Vagina (tissue), 2 donors: ENCODE measurements at regions not wholly inside any gene's neighbourhood (a gene's known extent, or its start where the extent isn't known, plus 50 kb on each side); places are given as distances from the start of the nearest gene placed in this dataset.

ENCODE experiments used
- DNase-seq, 2 donors: peaks; one replicate each; pipeline ENCODE4 v3.0.0-alpha.2; 2017; ENCODE audit errors: extremely low spot score in 2 of 2
- H3K27ac ChIP-seq: fragments of 200-600 bp; sonication (generic); one replicate; pipeline ENCODE4 v1.5.1; 2019
- H3K27me3 ChIP-seq: fragments of 200-600 bp; sonication (generic); one replicate; pipeline ENCODE4 v1.5.1; 2019
- H3K36me3 ChIP-seq, 2 donors: fragments of 200-600 bp; sonication (generic); one replicate each; pipeline ENCODE4 v1.5.1; 2017 to 2019
- H3K4me1 ChIP-seq: fragments of 200-600 bp; sonication (generic); one replicate; pipeline ENCODE4 v1.5.1; 2019
- H3K4me3 ChIP-seq, 2 donors: fragments of 200-600 bp; sonication (generic); 1 replicate in 1 of 2; 2 replicates in 1 of 2; pipeline ENCODE4 v1.5.1; 2016 to 2019
- H3K9me3 ChIP-seq: fragments of 200-600 bp; sonication (generic); one replicate; pipeline ENCODE4 v1.5.1; 2019
- POLR2A ChIP-seq, 2 donors: fragments of 450-650 bp; IDR thresholded peaks; one replicate each; pipeline ENCODE4 v1.6.1; 2017; ENCODE audit warnings: antibody characterized with exemption in 2 of 2, mild to moderate bottlenecking in 2 of 2, moderate library complexity in 2 of 2
- POLR2AphosphoS5 ChIP-seq, 2 donors: sonication (generic); formaldehyde crosslinking; IDR thresholded peaks; one replicate each; pipeline ENCODE4 v1.9.0; 2017; ENCODE audit warnings: antibody characterized with exemption in 2 of 2, mild to moderate bottlenecking in 2 of 2, low read depth in 1 of 2; ENCODE audit not compliant: insufficient read depth in 1 of 2
- intact Hi-C: fragments of 100-400 bp; cut with DNase I; formaldehyde crosslinking; loops from one replicate; pipeline ENCODE4 v1.15.1; 2023
- TF ChIP-seq, protein P1 (sequence below), 3 experiments: fragments of 450-650 bp in 2 of 3; fragments of 200-600 bp in 1 of 3; sonication (generic) in 1 of 3; IDR thresholded peaks; one replicate each; pipeline ENCODE4 v1.5.1; 2017 to 2019; ENCODE audit warnings: antibody characterized with exemption in 3 of 3, mild to moderate bottlenecking in 2 of 3, moderate library complexity in 2 of 3

DNA sequence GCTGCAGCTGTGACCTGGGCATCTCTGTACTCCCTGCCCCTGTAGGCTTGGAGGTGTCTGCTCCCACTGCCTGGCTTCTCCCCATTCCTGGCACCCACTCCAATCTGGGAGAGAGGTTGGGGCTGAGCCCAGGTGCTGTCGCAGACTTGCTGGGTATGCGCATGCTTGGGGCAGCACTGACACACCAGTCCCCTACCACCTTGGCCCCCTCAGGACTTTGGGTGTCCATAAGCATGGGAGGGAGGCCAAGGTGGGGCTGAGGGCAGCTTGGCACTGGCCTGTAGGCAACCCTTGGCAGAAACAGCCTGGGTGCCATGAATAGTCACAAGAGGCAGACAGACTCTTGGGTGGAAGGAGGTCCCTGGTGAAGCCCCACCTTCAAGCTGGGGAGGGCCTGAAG lies 136.8 kb downstream of the QPCT start:
- no peaks in the 10 kb centered on the region for H3K36me3 ChIP-seq
- DNase-seq: no peak
- no peak for TF ChIP-seq POLR2A (IDR thresholded peaks at IDR 0.05)
- TF ChIP-seq POLR2AphosphoS5 (IDR thresholded peaks at IDR 0.05; ENCODE audit: insufficient read depth in 1 of 2, low read depth in 1 of 2): no peak
- TF ChIP-seq, protein P1, sequence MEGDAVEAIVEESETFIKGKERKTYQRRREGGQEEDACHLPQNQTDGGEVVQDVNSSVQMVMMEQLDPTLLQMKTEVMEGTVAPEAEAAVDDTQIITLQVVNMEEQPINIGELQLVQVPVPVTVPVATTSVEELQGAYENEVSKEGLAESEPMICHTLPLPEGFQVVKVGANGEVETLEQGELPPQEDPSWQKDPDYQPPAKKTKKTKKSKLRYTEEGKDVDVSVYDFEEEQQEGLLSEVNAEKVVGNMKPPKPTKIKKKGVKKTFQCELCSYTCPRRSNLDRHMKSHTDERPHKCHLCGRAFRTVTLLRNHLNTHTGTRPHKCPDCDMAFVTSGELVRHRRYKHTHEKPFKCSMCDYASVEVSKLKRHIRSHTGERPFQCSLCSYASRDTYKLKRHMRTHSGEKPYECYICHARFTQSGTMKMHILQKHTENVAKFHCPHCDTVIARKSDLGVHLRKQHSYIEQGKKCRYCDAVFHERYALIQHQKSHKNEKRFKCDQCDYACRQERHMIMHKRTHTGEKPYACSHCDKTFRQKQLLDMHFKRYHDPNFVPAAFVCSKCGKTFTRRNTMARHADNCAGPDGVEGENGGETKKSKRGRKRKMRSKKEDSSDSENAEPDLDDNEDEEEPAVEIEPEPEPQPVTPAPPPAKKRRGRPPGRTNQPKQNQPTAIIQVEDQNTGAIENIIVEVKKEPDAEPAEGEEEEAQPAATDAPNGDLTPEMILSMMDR (IDR thresholded peaks at IDR 0.05): no peak
- no peak overlapping the region for H3K4me3 ChIP-seq
- H3K27ac ChIP-seq: no peak overlapping the region
- H3K9me3 ChIP-seq: no peaks in the 10 kb centered on the region
- H3K27me3 ChIP-seq: no peaks in the 10 kb centered on the region
- intact Hi-C loops: no loop called here
- peaks cover 6% of the 10 kb centered on the region for H3K4me1 ChIP-seq

DNA sequence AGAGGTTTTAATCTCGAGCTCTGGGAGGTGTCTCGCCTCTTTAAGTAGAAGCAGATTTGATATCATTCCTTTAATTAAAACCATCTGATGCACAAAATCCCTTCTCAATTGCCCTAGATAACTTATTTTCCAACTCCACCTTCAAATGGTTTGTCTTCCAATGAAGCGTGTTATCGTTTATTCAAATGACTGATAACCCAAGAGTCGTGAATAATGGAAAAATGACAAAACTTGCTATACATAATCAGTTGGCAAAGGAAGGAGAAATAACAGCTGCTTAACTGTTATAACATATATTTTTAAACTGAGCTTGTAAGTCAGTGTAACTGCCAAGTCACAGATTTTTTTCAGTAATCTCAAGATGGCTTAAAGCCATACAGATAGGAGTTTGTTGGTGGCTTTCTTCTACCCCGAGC lies 144.6 kb downstream of the QPCT start:
- H3K4me1 ChIP-seq: no peaks in the 10 kb centered on the region
- TF ChIP-seq POLR2A (IDR thresholded peaks at IDR 0.05) (no peak), POLR2AphosphoS5 (IDR thresholded peaks at IDR 0.05; ENCODE audit: insufficient read depth in 1 of 2, low read depth in 1 of 2) (no peak)
- TF ChIP-seq, protein P1 (IDR thresholded peaks at IDR 0.05): no peak
- H3K36me3 ChIP-seq: no peaks in the 10 kb centered on the region
- H3K9me3 ChIP-seq: no peaks in the 10 kb centered on the region
- H3K27ac ChIP-seq: no peak overlapping the region
- H3K27me3 ChIP-seq: no peaks in the 10 kb centered on the region
- intact Hi-C loops: no loop called here
- DNase-seq: no peak
- H3K4me3 ChIP-seq: no peak overlapping the region

DNA sequence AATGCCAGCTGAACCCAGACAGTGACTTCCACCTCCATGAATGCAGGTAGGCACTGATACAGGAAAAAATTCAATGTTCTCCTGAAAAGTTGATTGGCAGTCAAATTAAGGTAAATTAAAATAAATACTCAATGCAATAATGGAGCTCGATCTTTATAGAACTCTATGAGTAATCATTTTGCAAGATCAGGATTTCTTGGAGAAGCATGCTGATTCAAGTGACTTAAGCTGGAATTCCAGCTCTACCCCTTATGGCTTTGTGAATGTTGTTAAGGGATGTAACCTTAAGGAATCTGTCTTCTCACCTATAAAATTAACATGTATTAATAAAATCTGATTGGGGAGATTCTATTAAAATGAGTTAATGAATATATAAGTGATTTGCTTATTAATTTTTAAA lies 145.1 kb downstream of the QPCT start:
- Histone ChIP-seq H3K36me3 (no peaks in the 10 kb centered on the region), H3K4me3 (no peak overlapping the region), H3K27me3 (no peaks in the 10 kb centered on the region), H3K27ac (no peak overlapping the region), H3K9me3 (no peaks in the 10 kb centered on the region), H3K4me1 (no peaks in the 10 kb centered on the region)
- DNase-seq: no peak
- no peak for TF ChIP-seq POLR2A (IDR thresholded peaks at IDR 0.05)
- TF ChIP-seq POLR2AphosphoS5 (IDR thresholded peaks at IDR 0.05; ENCODE audit: insufficient read depth in 1 of 2, low read depth in 1 of 2): no peak
- TF ChIP-seq, protein P1 (IDR thresholded peaks at IDR 0.05): no peak
- intact Hi-C loops: no loop called here

DNA sequence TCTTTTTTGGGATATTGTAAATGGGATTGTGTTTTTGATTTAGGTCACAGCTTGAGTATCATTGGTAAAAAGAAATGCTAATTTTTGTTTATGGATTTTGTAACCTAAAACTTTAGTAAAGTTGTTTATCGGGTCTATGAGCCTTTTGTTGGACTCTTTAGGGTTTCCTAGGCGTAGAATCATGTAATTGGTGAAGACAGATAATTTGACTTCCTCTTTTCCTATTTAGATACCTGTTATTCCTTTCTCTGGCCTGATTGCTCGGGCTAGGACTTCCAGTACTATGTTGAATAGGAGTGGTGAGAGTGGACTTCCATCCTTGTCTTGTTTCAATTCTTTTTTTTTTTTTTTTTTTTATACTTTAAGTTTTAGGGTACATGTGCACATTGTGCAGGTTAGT lies 149.0 kb downstream of the QPCT start:
- Histone ChIP-seq H3K27ac (no peak overlapping the region), H3K9me3 (no peaks in the 10 kb centered on the region), H3K36me3 (no peaks in the 10 kb centered on the region), H3K4me3 (no peak overlapping the region), H3K4me1 (no peaks in the 10 kb centered on the region), H3K27me3 (no peaks in the 10 kb centered on the region)
- intact Hi-C loops: no loop called here
- no peak for DNase-seq
- TF ChIP-seq, protein P1 (IDR thresholded peaks at IDR 0.05): no peak
- TF ChIP-seq POLR2A (IDR thresholded peaks at IDR 0.05) (no peak), POLR2AphosphoS5 (IDR thresholded peaks at IDR 0.05; ENCODE audit: insufficient read depth in 1 of 2, low read depth in 1 of 2) (no peak)

DNA sequence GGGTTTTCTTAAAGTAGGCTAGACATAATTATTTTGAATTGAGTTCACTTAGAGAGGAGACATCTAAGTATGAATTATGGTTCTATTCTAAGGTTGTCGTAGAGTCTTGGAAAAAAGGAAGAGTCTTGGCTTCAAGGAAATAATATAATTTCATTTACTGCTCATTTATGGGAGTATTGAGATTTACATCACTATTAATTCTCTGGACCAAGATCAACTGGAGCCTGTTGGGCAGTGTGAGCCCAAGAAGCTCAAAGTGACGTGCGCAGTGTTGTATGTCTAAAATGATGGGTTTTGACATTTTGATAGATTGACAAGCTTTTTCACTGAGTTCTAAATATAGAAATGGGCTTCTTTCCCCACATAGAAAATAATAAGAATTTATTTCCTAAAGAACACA lies 154.7 kb downstream of the QPCT start:
- no peaks in the 10 kb centered on the region for H3K27me3 ChIP-seq
- H3K4me1 ChIP-seq: no peaks in the 10 kb centered on the region
- intact Hi-C loops: no loop called here
- no peak overlapping the region for H3K4me3 ChIP-seq
- TF ChIP-seq, protein P1 (IDR thresholded peaks at IDR 0.05): no peak
- TF ChIP-seq POLR2AphosphoS5 (IDR thresholded peaks at IDR 0.05; ENCODE audit: insufficient read depth in 1 of 2, low read depth in 1 of 2) (no peak), POLR2A (IDR thresholded peaks at IDR 0.05) (no peak)
- no peak overlapping the region for H3K27ac ChIP-seq
- H3K36me3 ChIP-seq: no peaks in the 10 kb centered on the region
- no peaks in the 10 kb centered on the region for H3K9me3 ChIP-seq
- no peak for DNase-seq
